ENCODE measurements at regions not wholly inside any gene's neighbourhood (a gene's known extent, or its start where the extent isn't known, plus 50 kb on each side); places are given as distances from the start of the nearest gene placed in this dataset.

GRCh38 chr10:128316925-128317324 is 190.7 kb upstream of the MKI67 start:
- TF ChIP-seq CTCF (IDR thresholded peaks at IDR 0.05) = no peak
- TF ChIP-seq POLR2AphosphoS5 (IDR thresholded peaks at IDR 0.05; ENCODE audit: low read depth, low read length) = no peak
- no peak for TF ChIP-seq SIN3A (IDR thresholded peaks at IDR 0.05; ENCODE audit: borderline replicate concordance, low read depth, low read length)
- no peak for TF ChIP-seq NRF1 (IDR thresholded peaks at IDR 0.05; ENCODE audit: low read depth, low read length)
- no peak for TF ChIP-seq FOXJ3 (CRISPR knock-in tag; IDR thresholded peaks at IDR 0.05)
- no peak for TF ChIP-seq PBX3 (IDR thresholded peaks at IDR 0.05)
- no peak for TF ChIP-seq TEAD4 (IDR thresholded peaks at IDR 0.05; ENCODE audit: borderline replicate concordance, insufficient read depth)
- no peak for TF ChIP-seq YY1 (IDR thresholded peaks at IDR 0.05; ENCODE audit: low read depth)
